GM23338 (cell line): ENCODE measurements at regions not wholly inside any gene's neighbourhood (a gene's known extent, or its start where the extent isn't known, plus 50 kb on each side); places are given as distances from the start of the nearest gene placed in this dataset.
A peak's percentile ranks its signal among the peaks of the same experiment; 100 is the strongest.

Experiments used
- CREB1 ChIP-seq: fragments of 250-450 bp; sonication (Bioruptor Pico); IDR thresholded peaks from 2 replicates; pipeline ENCODE4 v1.5.0; 2020; ENCODE audit warnings: low read depth, mild to moderate bottlenecking, moderate library complexity
- CTCF ChIP-seq, 2 experiments: fragments of 200-600 bp in 1 of 2; sonication (generic) in 1 of 2; conservative IDR thresholded peaks; 2 replicates each; pipeline versions ENCODE4 v1.5.1 to v1.6.1; 2016 to 2017; ENCODE audit warnings: antibody characterized with exemption in 2 of 2, low read depth in 2 of 2, mild to moderate bottlenecking in 2 of 2, moderate library complexity in 1 of 2
- EZH2 ChIP-seq: fragments of 200-600 bp; sonication (generic); IDR thresholded peaks from one replicate; pipeline ENCODE4 v1.8.0; 2017; ENCODE audit warnings: antibody characterized with exemption, mild to moderate bottlenecking, low read depth; ENCODE audit not compliant: unreplicated experiment
- EZH2phosphoT487 ChIP-seq: fragments of 200-600 bp; sonication (generic); IDR thresholded peaks from one replicate; pipeline ENCODE4 v1.8.1; 2018; ENCODE audit warnings: antibody characterized with exemption; ENCODE audit not compliant: unreplicated experiment
- JUNB ChIP-seq: IDR thresholded peaks from one replicate; pipeline ENCODE4 v1.6.1; 2016; ENCODE audit warnings: antibody characterized with exemption; ENCODE audit not compliant: unreplicated experiment
- POLR2AphosphoS5 ChIP-seq: IDR thresholded peaks from 2 replicates; pipeline ENCODE4 v1.6.1; 2016; ENCODE audit warnings: antibody characterized with exemption, low read depth
- REST ChIP-seq: IDR thresholded peaks from one replicate; pipeline ENCODE4 v1.6.1; 2018; ENCODE audit warnings: antibody characterized with exemption; ENCODE audit not compliant: unreplicated experiment
- STAT1 ChIP-seq: IDR thresholded peaks from one replicate; pipeline ENCODE4 v1.6.1; 2016; ENCODE audit warnings: antibody characterized with exemption; ENCODE audit not compliant: unreplicated experiment
- ZNF114 ChIP-seq: fragments of 250-450 bp; sonication (Bioruptor Pico); IDR thresholded peaks from 2 replicates; pipeline ENCODE4 v1.5.0; 2020; ENCODE audit warnings: mild to moderate bottlenecking, moderate library complexity
- ZNF331 ChIP-seq: fragments of 250-450 bp; sonication (Bioruptor Pico); IDR thresholded peaks from 2 replicates; pipeline ENCODE4 v1.5.0; 2020; ENCODE audit warnings: low read depth, mild to moderate bottlenecking, moderate library complexity

- TF ChIP-seq CTCF (conservative IDR thresholded peaks at IDR 0.05; ENCODE audit: low read depth in 2 of 2) = peak in 1 of 2 experiments; percentile 14; a peak in 1 of 4 replicates
- no peak for TF ChIP-seq REST
- no peak for TF ChIP-seq POLR2AphosphoS5
- TF ChIP-seq EZH2phosphoT487 = no peak
- TF ChIP-seq EZH2 = no peak
- no peak for TF ChIP-seq JUNB
- TF ChIP-seq STAT1 = no peak
- TF ChIP-seq CREB1 (CRISPR knock-in tag) = no peak
- no peak for TF ChIP-seq ZNF114 (CRISPR knock-in tag)
- TF ChIP-seq ZNF331 (CRISPR knock-in tag) = no peak
Measured at GRCh38 chr7:1290679-1291356, 58.1 kb downstream of the UNCX start.
